Panc1 (cell line): ENCODE measurements at regions not wholly inside any gene's neighbourhood (a gene's known extent, or its start where the extent isn't known, plus 50 kb on each side); places are given as distances from the start of the nearest gene placed in this dataset.

ENCODE experiments used
- CTCF ChIP-seq: fragments of 450-650 bp; IDR thresholded peaks from 2 replicates; pipeline ENCODE4 v1.5.1; 2017; ENCODE audit warnings: mild to moderate bottlenecking
- POLR2AphosphoS5 ChIP-seq: IDR thresholded peaks from 2 replicates; pipeline ENCODE4 v1.6.1; 2012; ENCODE audit warnings: mild to moderate bottlenecking, low read depth, low read length, moderate library complexity
- TCF7L2 ChIP-seq: IDR thresholded peaks from 2 replicates; pipeline ENCODE4 v1.6.1; 2011; ENCODE audit warnings: mild to moderate bottlenecking, low read depth, low read length, inconsistent platforms

DNA sequence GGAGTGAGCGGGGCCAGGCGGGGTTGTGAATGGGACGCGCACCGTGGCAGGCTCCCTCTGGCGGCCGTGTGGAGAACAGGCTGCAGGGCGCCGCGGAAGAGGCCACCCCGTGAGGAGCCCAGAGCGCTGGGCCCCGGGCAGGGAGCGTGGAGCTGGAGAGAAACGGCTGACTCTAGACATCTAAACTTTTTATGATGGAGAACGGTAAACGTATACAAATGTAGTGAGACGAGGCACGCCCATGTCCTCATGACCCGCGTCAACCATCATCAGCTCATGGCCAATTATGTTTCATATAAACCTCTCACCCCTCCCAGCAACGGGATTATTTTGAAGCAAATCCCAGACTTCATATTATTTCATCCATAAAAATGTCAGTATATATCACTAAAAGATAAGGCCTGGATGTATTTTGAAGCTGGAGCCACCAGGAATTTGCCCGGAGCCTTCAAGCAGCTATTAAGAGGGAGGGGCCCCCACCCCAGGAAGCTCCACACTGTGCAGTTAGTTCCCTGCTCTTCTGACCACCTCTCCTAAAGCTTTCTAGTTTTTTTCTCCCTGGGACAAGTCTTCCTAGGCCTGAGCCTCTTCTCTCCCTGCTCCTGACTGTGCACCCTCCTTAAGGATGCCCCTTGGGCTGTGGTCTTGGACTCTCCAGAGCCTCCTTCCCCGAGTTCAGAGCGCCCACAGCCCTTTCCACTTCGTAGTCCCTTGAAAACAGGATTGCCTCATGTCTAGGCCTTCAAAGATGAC lies 149.5 kb downstream of the SMAD6 start:
- peak; percentile 99 for TF ChIP-seq CTCF
- no peak for TF ChIP-seq TCF7L2
- TF ChIP-seq POLR2AphosphoS5, result peak; percentile 56
